ENCODE measurements at regions not wholly inside any gene's neighbourhood (a gene's known extent, or its start where the extent isn't known, plus 50 kb on each side); places are given as distances from the start of the nearest gene placed in this dataset.

DNA sequence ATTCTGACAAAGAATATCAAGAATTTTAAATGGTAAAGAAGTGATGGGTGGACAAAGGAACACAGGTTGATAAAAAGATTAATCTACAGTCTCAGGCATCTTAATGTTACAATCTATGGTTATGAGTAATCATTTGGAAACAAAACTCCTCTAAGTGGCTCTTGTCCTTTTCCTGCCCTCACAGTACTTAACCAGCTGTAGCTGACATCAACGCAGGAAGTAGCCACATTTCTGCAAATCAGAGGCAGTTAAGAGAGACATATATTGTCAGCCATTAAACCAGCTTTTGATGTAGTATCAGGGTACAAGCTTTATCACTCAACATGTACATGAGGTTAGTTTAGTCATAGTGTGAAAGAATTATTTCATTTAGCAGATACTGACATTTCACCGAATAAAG is 244.6 kb downstream of the NR4A2 start:
- H3K36me3 ChIP-seq (ENCODE audit: control insufficient read depth, insufficient read depth, low read length): no peaks in the 10 kb centered on the region
- TF ChIP-seq CTCF (IDR thresholded peaks at IDR 0.05; ENCODE audit: insufficient read depth, low read length, poor library complexity, severe bottlenecking): no peak
- DNase-seq (ENCODE audit: low read depth): no peak
- no peak overlapping the region for H3K4me3 ChIP-seq (ENCODE audit: low read depth, low read length)
- no peaks in the 10 kb centered on the region for H3K27me3 ChIP-seq (ENCODE audit: control insufficient read depth, insufficient read depth, low read length)

DNA sequence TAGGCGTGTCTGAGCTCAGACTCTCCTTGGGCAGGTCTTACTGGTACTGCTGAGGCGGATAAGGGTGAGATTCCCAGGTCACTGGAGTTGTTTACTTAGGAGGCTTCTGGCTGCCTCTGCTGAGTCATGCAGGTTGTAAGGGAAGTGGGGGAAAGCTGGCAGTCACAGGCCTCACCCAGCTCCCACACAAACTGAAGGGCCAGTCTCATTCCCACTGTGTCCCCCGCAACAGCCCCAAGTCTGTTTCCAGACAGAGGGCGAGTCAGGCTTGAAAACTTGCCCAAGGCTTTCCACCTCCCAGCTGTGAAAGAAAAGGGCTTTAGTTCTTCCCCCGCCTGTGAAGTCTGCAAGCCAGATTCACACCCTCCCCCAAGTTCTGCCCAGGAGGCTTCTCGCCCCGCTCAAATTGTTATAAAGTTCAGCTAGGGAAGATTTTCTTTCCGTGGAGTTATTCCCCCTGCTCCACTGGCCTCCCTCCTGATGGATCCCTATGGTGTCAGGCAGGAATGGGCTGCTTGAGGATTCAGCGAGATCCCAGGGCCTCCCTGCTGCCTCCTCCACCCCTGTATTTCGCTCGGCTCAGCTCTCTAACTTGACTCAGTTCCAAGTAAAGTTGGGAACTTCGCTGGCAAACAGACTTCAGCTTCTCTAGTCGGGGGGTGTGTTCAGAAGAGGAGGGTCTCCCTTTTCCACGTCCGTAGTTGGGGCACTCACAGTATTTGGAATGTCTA is 248.6 kb downstream of the NR4A2 start:
- Histone ChIP-seq H3K27me3 (ENCODE audit: control insufficient read depth, insufficient read depth, low read length) (no peaks in the 10 kb centered on the region), H3K36me3 (ENCODE audit: control insufficient read depth, insufficient read depth, low read length) (no peaks in the 10 kb centered on the region), H3K4me3 (ENCODE audit: low read depth, low read length) (no peak overlapping the region)
- no peak for TF ChIP-seq CTCF (IDR thresholded peaks at IDR 0.05; ENCODE audit: insufficient read depth, low read length, poor library complexity, severe bottlenecking)
- DNase-seq (ENCODE audit: low read depth): peak; percentile 21

- no peak for TF ChIP-seq CTCF (IDR thresholded peaks at IDR 0.05; ENCODE audit: insufficient read depth, low read length, poor library complexity, severe bottlenecking)
- Histone ChIP-seq H3K36me3 (ENCODE audit: control insufficient read depth, insufficient read depth, low read length) (no peaks in the 10 kb centered on the region), H3K27me3 (ENCODE audit: control insufficient read depth, insufficient read depth, low read length) (no peaks in the 10 kb centered on the region), H3K4me3 (ENCODE audit: low read depth, low read length) (no peak overlapping the region)
- DNase-seq (ENCODE audit: low read depth): no peak
Observed at GRCh38 chr2:156079845-156080244, 252.7 kb downstream of the NR4A2 start.

- no peaks in the 10 kb centered on the region for H3K27me3 ChIP-seq (ENCODE audit: control insufficient read depth, insufficient read depth, low read length)
- no peak for DNase-seq (ENCODE audit: low read depth)
- no peaks in the 10 kb centered on the region for H3K36me3 ChIP-seq (ENCODE audit: control insufficient read depth, insufficient read depth, low read length)
- TF ChIP-seq CTCF (IDR thresholded peaks at IDR 0.05; ENCODE audit: insufficient read depth, low read length, poor library complexity, severe bottlenecking): no peak
- no peak overlapping the region for H3K4me3 ChIP-seq (ENCODE audit: low read depth, low read length)
Observed at GRCh38 chr2:156077041-156077742, 255.3 kb downstream of the NR4A2 start.

GRCh38 chr2:156065912-156066311 is 266.6 kb downstream of the NR4A2 start:
- Histone ChIP-seq H3K27me3 (ENCODE audit: control insufficient read depth, insufficient read depth, low read length) (no peaks in the 10 kb centered on the region), H3K36me3 (ENCODE audit: control insufficient read depth, insufficient read depth, low read length) (no peaks in the 10 kb centered on the region), H3K4me3 (ENCODE audit: low read depth, low read length) (no peak overlapping the region)
- no peak for DNase-seq (ENCODE audit: low read depth)
- peak; percentile 22 for TF ChIP-seq CTCF (IDR thresholded peaks at IDR 0.05; ENCODE audit: insufficient read depth, low read length, poor library complexity, severe bottlenecking)
